ENCODE measurements at regions not wholly inside any gene's neighbourhood (a gene's known extent, or its start where the extent isn't known, plus 50 kb on each side); places are given as distances from the start of the nearest gene placed in this dataset.
"Not testable (repeated sequence)": the region's sequence is repeated elsewhere in the genome, so short reads cannot be mapped to it uniquely, and the experiment has no call there.

- not testable (repeated sequence) for DNase-seq
Measured at GRCh38 chr4:137733174-137734141, 201.2 kb upstream of the PCDH18 start.

GRCh38 chr4:137722910-137723309, 190.6 kb upstream of the PCDH18 start:
- no peak for DNase-seq

- no peak for DNase-seq
Measured at GRCh38 chr4:137711502-137711901, 179.2 kb upstream of the PCDH18 start.

GRCh38 chr4:137707626-137708025, 175.3 kb upstream of the PCDH18 start:
- DNase-seq = no peak

GRCh38 chr4:137707102-137707620, 174.9 kb upstream of the PCDH18 start:
- DNase-seq = no peak

- DNase-seq = no peak
Measured at GRCh38 chr4:137705171-137705783, 173.0 kb upstream of the PCDH18 start.

GRCh38 chr4:137703195-137703594, 170.9 kb upstream of the PCDH18 start:
- no peak for DNase-seq

- no peak for DNase-seq
Measured at GRCh38 chr4:137702512-137702911, 170.2 kb upstream of the PCDH18 start.

- no peak for DNase-seq
Measured at GRCh38 chr4:137701401-137701800, 169.1 kb upstream of the PCDH18 start.

- DNase-seq = no peak
Measured at GRCh38 chr4:137700751-137701150, 168.5 kb upstream of the PCDH18 start.

GRCh38 chr4:137700072-137700471, 167.8 kb upstream of the PCDH18 start:
- no peak for DNase-seq

GRCh38 chr4:137694138-137694537, 161.8 kb upstream of the PCDH18 start:
- no peak for DNase-seq

- DNase-seq = no peak
Measured at GRCh38 chr4:137693641-137694040, 161.3 kb upstream of the PCDH18 start.

- DNase-seq = no peak
Measured at GRCh38 chr4:137692205-137692604, 159.9 kb upstream of the PCDH18 start.

- DNase-seq = no peak
Measured at GRCh38 chr4:137688651-137689050, 156.4 kb upstream of the PCDH18 start.

GRCh38 chr4:137685357-137685756, 153.1 kb upstream of the PCDH18 start:
- DNase-seq = no peak

- DNase-seq = no peak
Measured at GRCh38 chr4:137681081-137681480, 148.8 kb upstream of the PCDH18 start.

GRCh38 chr4:137678796-137679195, 146.5 kb upstream of the PCDH18 start:
- DNase-seq = no peak

GRCh38 chr4:137677863-137678262, 145.6 kb upstream of the PCDH18 start:
- no peak for DNase-seq

GRCh38 chr4:137676357-137676998, 144.2 kb upstream of the PCDH18 start:
- no peak for DNase-seq

- no peak for DNase-seq
Measured at GRCh38 chr4:137674066-137674465, 141.8 kb upstream of the PCDH18 start.

- no peak for DNase-seq
Measured at GRCh38 chr4:137668885-137669545, 136.7 kb upstream of the PCDH18 start.

- DNase-seq = no peak
Measured at GRCh38 chr4:137664416-137664815, 132.1 kb upstream of the PCDH18 start.
